Adrenal gland (tissue), 9 donors: ENCODE measurements at regions not wholly inside any gene's neighbourhood (a gene's known extent, or its start where the extent isn't known, plus 50 kb on each side); places are given as distances from the start of the nearest gene placed in this dataset.
"Not testable (repeated sequence)": the region's sequence is repeated elsewhere in the genome, so short reads cannot be mapped to it uniquely, and the experiment has no call there.

Source experiments
- DNase-seq, 7 donors: peaks; one replicate each; pipeline ENCODE4 v3.0.0-alpha.2; 2019 to 2020
- H3K27ac ChIP-seq, 5 donors: fragments of 200-600 bp; sonication (generic) in 4 of 5; 1 replicate in 3 of 5; 2 replicates in 2 of 5; pipeline versions ENCODE4 v1.5.1 to v1.8.0; 2016 to 2020; ENCODE audit warnings: mild to moderate bottlenecking in 1 of 5
- H3K27me3 ChIP-seq: fragments of 200-600 bp; 2 replicates; pipeline ENCODE4 v1.8.0; 2021
- H3K36me3 ChIP-seq, 2 donors: fragments of 200-600 bp; replicated peaks in 1 of 2; 1 replicate in 1 of 2; 2 replicates in 1 of 2; pipeline versions ENCODE4 v1.5.1 to v1.8.0; 2018 to 2022
- H3K4me1 ChIP-seq, 2 donors: fragments of 200-600 bp; replicated peaks in 1 of 2; 1 replicate in 1 of 2; 2 replicates in 1 of 2; pipeline versions ENCODE4 v1.5.1 to v1.8.0; 2018 to 2021
- H3K4me3 ChIP-seq, 4 donors: fragments of 200-600 bp; sonication (generic) in 3 of 4; one replicate each; pipeline ENCODE4 v1.5.1; 2016 to 2018
- H3K9me3 ChIP-seq, 3 donors: fragments of 200-600 bp; sonication (generic) in 1 of 3; replicated peaks in 1 of 3; 1 replicate in 2 of 3; 2 replicates in 1 of 3; pipeline versions ENCODE4 v1.5.1 to v1.8.0; 2016 to 2021
- POLR2A ChIP-seq, 2 donors: fragments of 450-650 bp; IDR thresholded peaks; one replicate each; pipeline ENCODE4 v1.6.1; 2017; ENCODE audit warnings: antibody characterized with exemption in 2 of 2, mild to moderate bottlenecking in 2 of 2, moderate library complexity in 1 of 2
- WGBS, 4 donors: extraction: QIAGEN DNeasy Blood & Tissue Kit in 2 of 4; methylation state at CpG; one replicate each; pipeline versions ENCODE4 v1.1.5 to v1.1.7; 2013 to 2017; 5-methylcytosine and 5-hydroxymethylcytosine counted together
- intact Hi-C, 2 donors: fragments of 100-400 bp; cut with DNase I; formaldehyde crosslinking; loops; one replicate each; pipeline versions ENCODE4 v1.14.1 to v1.15.0; 2022 to 2023
- TF ChIP-seq, protein P1 (sequence below), 6 experiments: fragments of 450-650 bp in 4 of 6; fragments of 200-600 bp in 2 of 6; sonication (generic) in 1 of 6; IDR thresholded peaks; 1 replicate in 5 of 6; 2 replicates in 1 of 6; pipeline versions ENCODE4 v1.5.1 to v1.8.0; 2016 to 2021; ENCODE audit warnings: antibody characterized with exemption in 6 of 6, mild to moderate bottlenecking in 2 of 6, moderate library complexity in 1 of 6
- donor health status: healthy with polysubstance abuse.
- donor health status: Bipolar disorder and iron deficiency.
- donor health status: DM: yes; HTN: yes; CAD: no.
- donor health status: DM: no; HTN: no; CAD: no.
- donor health status: DM: no; HTN: no; CAD: no.

DNA sequence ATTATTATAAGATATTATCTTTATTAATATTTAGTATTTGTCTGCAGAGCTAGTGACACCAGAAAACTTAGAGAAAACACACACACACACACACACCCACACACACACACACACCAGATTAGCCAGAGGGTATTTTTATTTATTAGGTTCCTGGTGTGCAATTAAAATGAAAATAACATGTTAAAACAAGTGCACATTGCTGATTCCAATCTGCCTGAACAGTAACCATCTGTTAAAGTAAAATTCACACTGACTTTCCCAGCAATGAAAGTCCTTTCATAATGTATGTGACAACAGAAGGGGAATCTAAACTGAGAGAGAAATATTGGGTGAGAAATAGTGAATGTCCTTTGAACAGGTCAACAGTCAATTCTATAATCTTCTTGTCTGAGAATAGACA is 2323.5 kb upstream of the ACO1 start:
- Histone ChIP-seq H3K4me3 (no peak overlapping the region), H3K27ac (no peak overlapping the region), H3K27me3 (no peaks in the 10 kb centered on the region), H3K4me1 (no peaks in the 10 kb centered on the region), H3K9me3 (no peaks in the 10 kb centered on the region), H3K36me3 (no peaks in the 10 kb centered on the region)
- TF ChIP-seq POLR2A (IDR thresholded peaks at IDR 0.05) = no peak
- TF ChIP-seq, protein P1, sequence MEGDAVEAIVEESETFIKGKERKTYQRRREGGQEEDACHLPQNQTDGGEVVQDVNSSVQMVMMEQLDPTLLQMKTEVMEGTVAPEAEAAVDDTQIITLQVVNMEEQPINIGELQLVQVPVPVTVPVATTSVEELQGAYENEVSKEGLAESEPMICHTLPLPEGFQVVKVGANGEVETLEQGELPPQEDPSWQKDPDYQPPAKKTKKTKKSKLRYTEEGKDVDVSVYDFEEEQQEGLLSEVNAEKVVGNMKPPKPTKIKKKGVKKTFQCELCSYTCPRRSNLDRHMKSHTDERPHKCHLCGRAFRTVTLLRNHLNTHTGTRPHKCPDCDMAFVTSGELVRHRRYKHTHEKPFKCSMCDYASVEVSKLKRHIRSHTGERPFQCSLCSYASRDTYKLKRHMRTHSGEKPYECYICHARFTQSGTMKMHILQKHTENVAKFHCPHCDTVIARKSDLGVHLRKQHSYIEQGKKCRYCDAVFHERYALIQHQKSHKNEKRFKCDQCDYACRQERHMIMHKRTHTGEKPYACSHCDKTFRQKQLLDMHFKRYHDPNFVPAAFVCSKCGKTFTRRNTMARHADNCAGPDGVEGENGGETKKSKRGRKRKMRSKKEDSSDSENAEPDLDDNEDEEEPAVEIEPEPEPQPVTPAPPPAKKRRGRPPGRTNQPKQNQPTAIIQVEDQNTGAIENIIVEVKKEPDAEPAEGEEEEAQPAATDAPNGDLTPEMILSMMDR (IDR thresholded peaks at IDR 0.05) = no peak
- no peak for DNase-seq
- intact Hi-C loops = no loop called here

DNA sequence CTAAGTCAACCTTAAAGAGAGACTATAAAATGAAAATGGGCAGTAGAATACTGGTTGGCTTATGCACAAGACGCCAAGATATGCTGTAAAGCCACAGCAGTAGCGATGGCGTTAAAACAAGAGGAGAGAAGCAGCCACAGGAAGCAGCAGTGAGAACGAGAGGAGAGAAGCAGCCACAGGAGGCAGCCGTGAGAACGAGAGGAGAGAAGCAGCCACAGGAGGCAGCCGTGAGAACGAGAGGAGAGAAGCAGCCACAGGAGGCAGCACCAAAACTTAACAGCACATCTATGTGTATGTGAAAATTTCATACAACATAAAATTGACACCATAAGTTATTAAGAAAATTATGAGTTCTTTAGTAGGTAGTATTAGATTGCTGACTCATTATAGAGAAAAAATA is 2318.6 kb upstream of the ACO1 start:
- 71 to 78% (median 74%) methylated on average over 8 of the region's 8 CpGs for WGBS, 4 donors
- TF ChIP-seq, protein P1 (IDR thresholded peaks at IDR 0.05) = no peak
- TF ChIP-seq POLR2A (IDR thresholded peaks at IDR 0.05) = no peak
- H3K27ac ChIP-seq = no peak overlapping the region

DNA sequence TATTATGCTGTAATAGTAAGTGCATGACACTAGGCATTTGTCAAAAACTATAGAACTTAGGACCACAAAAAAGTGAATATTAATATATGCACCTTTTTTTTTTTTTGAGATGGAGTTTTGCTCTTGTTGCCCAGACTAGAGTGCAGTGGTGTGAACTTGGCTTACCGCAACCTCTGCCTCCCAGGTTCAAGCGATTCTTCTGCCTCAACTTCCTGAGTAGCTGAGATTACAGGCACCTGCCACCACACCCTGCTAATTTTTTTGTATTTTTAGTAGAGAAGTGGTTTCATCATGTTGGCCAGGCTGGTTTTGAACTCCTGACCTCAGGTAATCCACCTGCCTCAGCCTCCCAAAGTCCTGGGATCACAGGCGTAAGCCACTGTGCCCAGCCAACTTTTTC is 2315.2 kb upstream of the ACO1 start:
- intact Hi-C loops, DNase-seq, H3K9me3 ChIP-seq, H3K4me1 ChIP-seq, H3K27ac ChIP-seq, H3K4me3 ChIP-seq, H3K27me3 ChIP-seq, H3K36me3 ChIP-seq: not testable (repeated sequence)
- WGBS, 4 donors = 80 to 94% (median 89%) methylated on average over 3 of the region's 3 CpGs

More for the DNA sequence above, 2318.6 kb upstream of the ACO1 start:
- DNase-seq = no peak
- Histone ChIP-seq H3K4me3 (no peak overlapping the region), H3K36me3 (no peaks in the 10 kb centered on the region), H3K9me3 (no peaks in the 10 kb centered on the region), H3K4me1 (no peaks in the 10 kb centered on the region), H3K27me3 (no peaks in the 10 kb centered on the region)
- intact Hi-C loops = no loop called here

DNA sequence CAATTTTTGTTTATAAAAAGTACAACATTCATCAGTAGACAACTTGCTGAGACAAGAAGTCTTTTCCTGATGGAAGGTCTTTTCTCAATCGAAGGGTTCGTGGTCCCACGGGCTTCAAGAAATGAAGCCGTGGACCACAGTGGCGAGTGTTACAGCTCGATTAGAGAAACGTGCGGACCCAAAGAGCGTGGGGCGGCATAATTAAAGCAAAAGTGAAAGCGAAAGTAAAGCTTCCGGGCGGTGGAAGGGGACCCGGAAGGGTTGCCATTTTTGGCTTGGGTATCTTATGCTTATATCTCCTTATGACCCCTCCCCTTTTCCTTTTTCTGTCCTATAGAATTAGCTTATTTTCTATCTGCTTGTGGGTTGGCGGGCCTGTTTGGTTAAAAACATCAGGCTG is 2309.4 kb upstream of the ACO1 start:
- WGBS, 4 donors = 80 to 90% (median 83%) methylated on average over 15 of the region's 15 CpGs
- DNase-seq = no peak
- H3K27me3 ChIP-seq = no peaks in the 10 kb centered on the region
- H3K36me3 ChIP-seq = no peaks in the 10 kb centered on the region
- H3K9me3 ChIP-seq = no peaks in the 10 kb centered on the region
- no peaks in the 10 kb centered on the region for H3K4me1 ChIP-seq
- no peak for TF ChIP-seq POLR2A (IDR thresholded peaks at IDR 0.05)
- TF ChIP-seq, protein P1 (IDR thresholded peaks at IDR 0.05) = no peak
- H3K27ac ChIP-seq = no peak overlapping the region
- intact Hi-C loops = no loop called here
- H3K4me3 ChIP-seq = no peak overlapping the region

DNA sequence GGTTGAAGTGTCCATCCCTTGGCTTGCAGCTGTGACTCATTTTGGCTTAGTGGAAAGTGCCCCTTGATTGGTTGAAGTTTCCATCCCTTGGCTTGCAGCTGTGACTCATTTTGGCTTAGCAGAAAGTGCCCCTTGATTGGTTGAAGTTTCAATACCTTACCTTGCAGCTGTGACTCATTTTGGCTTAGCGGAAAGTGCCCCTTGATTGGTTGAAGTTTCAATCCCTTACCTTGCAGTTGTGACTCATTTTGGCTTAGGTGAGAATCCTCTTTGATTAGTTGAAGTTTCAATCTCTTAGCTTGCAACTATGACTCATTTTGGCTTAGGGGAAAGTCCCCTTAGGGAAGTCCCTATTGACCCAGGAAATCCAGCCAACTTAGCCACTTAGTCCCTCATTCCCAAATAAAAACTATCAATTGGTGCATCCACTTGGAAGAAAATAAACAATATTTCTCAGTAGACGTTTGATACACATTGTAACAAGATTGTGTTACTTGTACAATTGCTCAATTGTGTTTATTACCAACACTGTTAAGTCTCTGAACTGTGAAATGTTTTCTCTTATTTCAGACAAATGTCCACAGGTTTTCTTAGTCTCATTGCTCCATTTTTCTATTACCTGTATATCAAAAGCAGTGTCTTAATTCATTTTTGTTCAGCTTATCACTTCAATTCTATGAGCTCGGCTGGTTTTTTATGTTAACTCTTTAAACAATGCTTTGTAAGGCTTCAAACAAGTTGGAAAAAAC is 2308.8 kb upstream of the ACO1 start:
- no peak for DNase-seq
- whole genome bisulfite sequencing, 4 donors = 40 to 62% (median 46%) methylated on average over 3 of the region's 3 CpGs
- no peaks in the 10 kb centered on the region for H3K9me3 ChIP-seq
- H3K4me1 ChIP-seq = no peaks in the 10 kb centered on the region
- intact Hi-C loops = no loop called here
- H3K27me3 ChIP-seq = no peaks in the 10 kb centered on the region
- H3K4me3 ChIP-seq = no peak overlapping the region
- no peak for TF ChIP-seq POLR2A (IDR thresholded peaks at IDR 0.05)
- TF ChIP-seq, protein P1 (IDR thresholded peaks at IDR 0.05) = no peak
- no peaks in the 10 kb centered on the region for H3K36me3 ChIP-seq
- H3K27ac ChIP-seq = no peak overlapping the region
